Effector memory CD4-positive, alpha-beta T cell (primary cell): ENCODE measurements at regions not wholly inside any gene's neighbourhood (a gene's known extent, or its start where the extent isn't known, plus 50 kb on each side); places are given as distances from the start of the nearest gene placed in this dataset.

Source experiments
- DNase-seq, 3 donors: peaks; one replicate each; pipeline ENCODE4 v3.0.0-alpha.2; 2020
- H3K27ac ChIP-seq: 2 replicates; pipeline ENCODE4 v1.7.0; 2013; ENCODE audit warnings: mild to moderate bottlenecking, low read length, moderate library complexity; ENCODE audit not compliant: insufficient read depth, poor library complexity, severe bottlenecking
- H3K27me3 ChIP-seq: replicated peaks from 2 replicates; pipeline ENCODE4 v1.7.0; 2013; ENCODE audit warnings: mild to moderate bottlenecking, low read length; ENCODE audit not compliant: insufficient read depth, control insufficient read depth, poor library complexity, severe bottlenecking
- H3K36me3 ChIP-seq: 2 replicates; pipeline ENCODE4 v1.7.0; 2013; ENCODE audit warnings: mild to moderate bottlenecking, low read length, moderate library complexity; ENCODE audit not compliant: control insufficient read depth, insufficient read depth
- H3K4me1 ChIP-seq: 2 replicates; pipeline ENCODE4 v1.7.0; 2013; ENCODE audit warnings: low read length, mild to moderate bottlenecking; ENCODE audit not compliant: control insufficient read depth, insufficient read depth, poor library complexity, severe bottlenecking
- H3K4me3 ChIP-seq: 2 replicates; pipeline ENCODE4 v1.7.0; 2013; ENCODE audit warnings: low read length, low read depth, mild to moderate bottlenecking; ENCODE audit not compliant: insufficient read depth, poor library complexity, severe bottlenecking
- H3K9me3 ChIP-seq: 2 replicates; pipeline ENCODE4 v1.7.0; 2013; ENCODE audit warnings: mild to moderate bottlenecking, low read length, moderate library complexity; ENCODE audit not compliant: control insufficient read depth

DNA sequence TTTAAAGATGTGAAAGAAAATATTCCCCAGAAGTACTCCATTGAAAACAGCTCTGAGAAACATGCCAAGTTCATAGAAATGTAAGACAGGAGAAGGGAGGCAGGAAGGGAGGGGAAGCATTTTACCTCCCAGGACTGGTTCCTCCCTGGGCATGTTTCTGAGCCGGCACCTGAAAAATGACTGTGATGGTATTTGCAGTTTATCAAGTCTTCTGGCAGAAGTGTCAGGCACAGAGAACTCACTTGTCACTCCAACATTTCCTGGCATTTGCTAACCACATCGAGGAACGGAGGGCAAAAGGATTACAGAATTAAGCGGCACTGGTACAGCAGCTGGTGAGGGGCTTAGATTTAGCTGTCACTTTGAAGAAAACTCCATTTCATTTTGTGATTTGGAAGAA, 1054.0 kb downstream of the TUSC7 start:
- DNase-seq, result no peak
- H3K36me3 ChIP-seq, result no peaks in the 10 kb centered on the region
- no peaks in the 10 kb centered on the region for H3K4me1 ChIP-seq
- no peak overlapping the region for H3K27ac ChIP-seq
- H3K9me3 ChIP-seq, result no peaks in the 10 kb centered on the region
- no peak overlapping the region for H3K4me3 ChIP-seq
- no peaks in the 10 kb centered on the region for H3K27me3 ChIP-seq

DNA sequence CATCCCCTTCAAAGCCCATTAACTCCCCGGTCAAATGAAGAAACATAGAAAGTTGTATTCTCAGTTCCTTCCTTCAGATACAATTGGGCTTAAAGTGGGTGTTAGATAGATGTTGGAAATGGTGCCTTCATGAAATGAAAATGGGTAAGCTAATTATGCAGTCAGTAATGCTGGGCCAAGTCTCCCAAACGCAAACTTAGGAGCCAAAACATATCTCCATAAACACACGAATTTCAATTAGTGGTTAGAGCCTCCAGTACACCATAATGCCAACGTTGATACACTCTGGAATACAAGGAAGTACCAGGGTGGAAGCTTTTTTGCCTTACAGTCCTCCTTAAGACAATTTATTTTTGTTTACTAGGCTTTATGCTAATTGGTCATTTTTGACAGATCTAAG, 1059.0 kb downstream of the TUSC7 start:
- Histone ChIP-seq H3K27ac (no peak overlapping the region), H3K27me3 (no peaks in the 10 kb centered on the region), H3K4me3 (no peak overlapping the region), H3K9me3 (no peaks in the 10 kb centered on the region), H3K36me3 (no peaks in the 10 kb centered on the region), H3K4me1 (no peaks in the 10 kb centered on the region)
- no peak for DNase-seq

DNA sequence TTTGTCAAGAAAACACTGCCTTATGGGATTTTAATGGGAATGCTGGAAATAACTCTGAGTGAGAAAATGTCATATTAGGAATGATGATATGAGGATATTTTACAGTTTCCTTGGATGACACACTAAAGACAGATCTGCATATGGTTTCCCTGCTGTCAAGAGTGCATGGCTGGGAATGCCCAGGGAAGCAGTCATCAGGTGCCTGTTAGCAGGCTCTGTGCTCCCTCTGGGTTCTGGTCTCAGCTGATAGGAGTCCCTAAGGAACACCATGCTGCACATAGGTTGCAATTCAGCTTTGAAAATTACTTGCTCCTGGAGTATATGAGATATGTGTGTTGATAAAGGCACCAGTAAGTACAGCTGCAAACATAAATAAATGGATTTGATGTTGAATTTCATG, 1064.6 kb downstream of the TUSC7 start:
- no peaks in the 10 kb centered on the region for H3K4me1 ChIP-seq
- H3K36me3 ChIP-seq, result no peaks in the 10 kb centered on the region
- H3K27me3 ChIP-seq, result no peaks in the 10 kb centered on the region
- H3K4me3 ChIP-seq, result no peak overlapping the region
- DNase-seq, result no peak
- H3K27ac ChIP-seq, result no peak overlapping the region
- no peaks in the 10 kb centered on the region for H3K9me3 ChIP-seq

DNA sequence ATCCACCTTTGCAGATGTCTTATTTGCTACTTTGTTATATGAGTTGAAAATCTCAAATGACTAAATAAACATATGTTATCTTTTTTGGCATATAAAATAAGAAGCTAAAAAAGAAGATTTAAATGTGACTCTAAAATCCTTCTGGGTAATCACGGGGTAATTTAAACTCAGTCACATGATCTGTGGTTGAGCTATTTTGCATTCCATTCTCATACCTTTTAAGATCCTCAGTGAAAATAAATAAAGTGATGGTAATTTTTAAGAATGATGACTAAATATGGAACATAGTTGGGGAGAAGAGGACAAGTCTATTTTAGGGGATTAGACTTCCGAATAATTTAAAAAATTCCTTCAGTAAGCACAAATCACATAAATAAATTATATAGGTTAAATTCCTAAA, 1076.8 kb downstream of the TUSC7 start:
- H3K9me3 ChIP-seq, result no peaks in the 10 kb centered on the region
- H3K4me1 ChIP-seq, result no peaks in the 10 kb centered on the region
- no peaks in the 10 kb centered on the region for H3K36me3 ChIP-seq
- DNase-seq, result no peak
- H3K4me3 ChIP-seq, result no peak overlapping the region
- H3K27me3 ChIP-seq, result no peaks in the 10 kb centered on the region
- no peak overlapping the region for H3K27ac ChIP-seq

DNA sequence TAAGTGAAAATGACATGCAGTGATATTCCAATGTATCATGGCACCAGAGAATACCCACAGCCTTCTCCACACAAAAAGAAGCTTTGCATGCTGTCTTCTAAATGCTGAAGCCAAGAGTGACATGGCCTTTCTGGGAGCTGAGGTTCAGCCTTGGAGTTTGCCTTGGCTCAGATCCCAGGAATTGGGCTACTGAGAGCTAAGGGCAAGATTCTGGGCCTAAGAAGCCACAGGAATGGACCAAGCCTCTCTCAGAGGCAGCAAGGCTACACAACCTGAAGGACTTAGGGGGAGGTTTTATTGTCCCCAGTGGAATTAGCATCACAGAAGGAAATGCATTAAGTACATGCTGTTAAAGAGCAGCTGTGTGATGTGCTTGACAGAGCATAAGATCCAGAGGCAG, 1078.5 kb downstream of the TUSC7 start:
- Histone ChIP-seq H3K4me1 (no peaks in the 10 kb centered on the region), H3K27me3 (no peaks in the 10 kb centered on the region), H3K4me3 (no peak overlapping the region), H3K9me3 (no peaks in the 10 kb centered on the region), H3K36me3 (no peaks in the 10 kb centered on the region), H3K27ac (no peak overlapping the region)
- DNase-seq, result no peak

DNA sequence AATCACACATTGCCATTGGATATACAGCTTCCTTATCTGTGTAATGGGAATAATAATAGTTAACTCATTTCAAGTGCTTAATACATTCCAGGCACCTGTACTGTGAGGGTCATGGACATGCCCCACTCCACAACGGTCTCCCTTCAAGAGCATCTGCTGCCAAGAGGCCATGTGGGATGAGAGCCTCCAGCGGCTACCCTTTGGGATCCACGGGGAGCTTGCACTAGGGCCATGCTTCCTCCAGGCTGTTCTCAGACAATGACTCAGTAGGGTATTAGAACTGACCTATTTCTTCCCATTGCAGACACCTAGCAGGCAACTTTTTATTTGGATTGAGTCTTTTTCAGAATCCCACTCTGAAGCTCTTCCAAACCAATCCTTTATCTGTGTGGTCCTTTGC, 1078.9 kb downstream of the TUSC7 start:
- DNase-seq, result no peak
- Histone ChIP-seq H3K27me3 (no peaks in the 10 kb centered on the region), H3K36me3 (no peaks in the 10 kb centered on the region), H3K9me3 (no peaks in the 10 kb centered on the region), H3K4me1 (no peaks in the 10 kb centered on the region), H3K4me3 (no peak overlapping the region), H3K27ac (no peak overlapping the region)

DNA sequence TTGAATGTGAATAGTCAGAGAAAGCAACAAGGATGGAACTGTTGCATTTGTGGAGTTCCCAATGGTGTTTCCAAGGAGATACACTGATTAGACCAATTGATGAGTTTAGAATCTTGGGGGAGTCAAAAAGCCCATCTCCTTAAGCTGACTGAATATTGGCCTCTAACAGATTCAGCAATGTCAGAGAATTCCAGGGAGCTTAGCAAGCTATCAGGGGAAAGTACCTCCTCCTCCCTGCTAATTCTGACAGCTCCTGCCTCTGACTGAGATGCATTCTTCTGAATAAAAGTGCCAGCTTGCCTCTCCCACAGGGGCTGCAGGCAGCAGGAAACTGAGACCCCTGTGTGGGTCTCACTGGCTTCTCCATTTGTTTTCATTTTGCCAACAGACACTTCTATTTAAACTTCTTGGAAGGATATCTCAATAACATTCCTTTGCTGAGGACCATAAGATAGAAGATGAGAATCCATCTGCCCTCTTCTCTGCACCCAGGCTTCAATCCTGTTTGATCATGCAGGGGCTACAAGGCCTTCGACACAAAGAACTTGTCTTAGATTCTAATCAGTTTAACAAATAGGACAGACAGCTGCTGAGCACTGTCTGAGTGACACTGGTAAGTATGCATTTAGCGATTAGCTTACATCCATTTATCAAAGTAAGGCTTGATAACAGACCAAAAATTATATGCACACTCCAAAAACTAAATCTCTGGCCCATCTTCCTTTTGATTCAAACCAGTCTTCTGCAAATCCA, 1080.8 kb downstream of the TUSC7 start:
- H3K27me3 ChIP-seq, result no peaks in the 10 kb centered on the region
- no peak for DNase-seq
- no peaks in the 10 kb centered on the region for H3K36me3 ChIP-seq
- no peak overlapping the region for H3K27ac ChIP-seq
- H3K4me1 ChIP-seq, result no peaks in the 10 kb centered on the region
- no peaks in the 10 kb centered on the region for H3K9me3 ChIP-seq
- no peak overlapping the region for H3K4me3 ChIP-seq

DNA sequence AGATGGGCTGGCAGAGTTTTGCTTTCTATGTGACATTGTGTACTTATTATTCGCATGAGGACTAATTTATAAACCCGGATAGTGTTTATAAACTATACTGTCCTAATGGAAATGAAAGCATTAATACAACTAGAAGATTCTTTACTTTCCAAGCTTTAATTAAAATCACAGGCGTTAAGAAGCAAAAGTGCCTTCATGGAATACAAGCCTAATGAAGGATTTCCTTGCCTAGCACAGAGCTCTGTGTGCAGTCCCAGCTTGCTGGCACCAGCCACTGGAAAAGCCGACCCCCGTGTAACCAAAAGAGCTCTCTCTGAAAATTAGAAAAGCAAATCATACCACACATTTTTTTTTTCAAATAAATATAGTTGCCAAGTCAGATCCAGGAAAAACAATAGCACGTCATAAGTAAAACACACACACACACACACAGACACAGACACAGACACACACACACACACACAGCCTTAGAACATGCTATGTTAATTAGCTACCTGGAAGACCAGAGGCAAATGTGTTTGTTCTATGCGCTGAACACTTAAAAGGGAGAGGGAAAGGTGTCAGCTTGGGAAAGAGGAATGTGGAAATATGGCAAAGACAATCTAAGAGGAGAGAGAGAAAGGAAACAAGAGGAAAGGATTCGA, 1084.2 kb downstream of the TUSC7 start:
- H3K4me1 ChIP-seq, result no peaks in the 10 kb centered on the region

DNA sequence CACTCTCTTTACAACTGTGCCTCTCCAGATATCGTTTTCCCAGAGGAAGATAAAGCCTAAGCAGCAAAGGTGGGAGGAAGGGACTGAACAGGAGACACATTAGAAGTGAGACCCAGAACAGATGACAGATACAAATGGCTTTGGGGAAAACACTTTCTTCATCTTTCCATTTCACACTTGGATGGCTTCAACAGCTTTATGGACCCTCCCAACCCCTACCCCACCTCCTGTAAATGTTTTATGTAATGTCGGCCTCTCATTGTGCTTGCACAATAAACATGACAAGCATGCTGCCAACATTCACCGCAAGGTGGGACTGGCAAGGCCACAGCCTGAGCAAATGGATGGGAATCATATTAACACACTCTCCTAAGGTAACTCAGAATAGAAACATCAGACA, 1088.6 kb downstream of the TUSC7 start:
- no peaks in the 10 kb centered on the region for H3K27me3 ChIP-seq
- H3K36me3 ChIP-seq, result no peaks in the 10 kb centered on the region
- H3K4me1 ChIP-seq, result no peaks in the 10 kb centered on the region
- H3K9me3 ChIP-seq, result no peaks in the 10 kb centered on the region
- no peak for DNase-seq
- H3K27ac ChIP-seq, result no peak overlapping the region
- H3K4me3 ChIP-seq, result no peak overlapping the region

More for the DNA sequence above, 1084.2 kb downstream of the TUSC7 start:
- no peaks in the 10 kb centered on the region for H3K36me3 ChIP-seq
- H3K9me3 ChIP-seq, result no peaks in the 10 kb centered on the region
- H3K27ac ChIP-seq, result no peak overlapping the region
- H3K27me3 ChIP-seq, result no peaks in the 10 kb centered on the region
- no peak overlapping the region for H3K4me3 ChIP-seq
- DNase-seq, result no peak

DNA sequence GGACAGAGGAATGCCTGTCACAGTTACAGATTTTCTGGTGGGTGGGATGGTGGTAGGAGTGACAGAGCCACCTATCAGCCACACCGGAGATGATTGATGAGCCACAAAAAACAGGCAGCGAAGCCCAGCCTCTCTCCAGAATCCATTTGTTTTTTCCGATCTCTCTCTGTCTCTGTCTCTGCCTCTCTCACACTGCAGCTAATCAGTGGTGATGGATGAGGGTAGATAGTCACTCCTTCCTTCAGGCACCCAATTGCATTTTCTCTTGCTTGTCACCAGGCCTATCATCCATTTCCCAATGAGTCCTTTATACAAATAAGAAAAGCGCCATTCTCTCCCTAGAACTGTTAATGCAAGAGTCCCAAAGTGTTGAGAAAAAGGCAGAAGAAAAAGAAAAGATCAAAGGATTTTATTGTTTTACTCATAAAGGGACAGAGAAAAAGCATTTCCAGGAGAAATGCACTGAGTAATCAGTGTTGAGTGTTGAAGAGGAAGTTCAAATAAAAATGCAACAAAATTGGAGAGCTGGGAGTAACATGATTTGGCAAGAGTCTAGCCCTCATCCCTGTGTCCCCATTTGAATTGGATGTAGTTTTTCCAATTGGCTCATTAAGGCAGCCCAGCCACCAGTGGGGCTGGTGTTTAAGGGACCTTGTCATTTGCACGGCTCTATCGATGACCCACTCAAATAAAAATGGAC, 1089.3 kb downstream of the TUSC7 start:
- H3K9me3 ChIP-seq, result no peaks in the 10 kb centered on the region
- no peaks in the 10 kb centered on the region for H3K36me3 ChIP-seq
- no peak for DNase-seq
- H3K27me3 ChIP-seq, result no peaks in the 10 kb centered on the region
- H3K4me3 ChIP-seq, result no peak overlapping the region
- no peaks in the 10 kb centered on the region for H3K4me1 ChIP-seq
- no peak overlapping the region for H3K27ac ChIP-seq
